HG03457 (cell line): ENCODE measurements at regions not wholly inside any gene's neighbourhood (a gene's known extent, or its start where the extent isn't known, plus 50 kb on each side); places are given as distances from the start of the nearest gene placed in this dataset.
"Not testable (repeated sequence)": the region's sequence is repeated elsewhere in the genome, so short reads cannot be mapped to it uniquely, and the experiment has no call there.

Experiments
- ATAC-seq: cut with Tn5 transposase; IDR thresholded peaks from one replicate; pipeline ENCODE4 v1.9.1; 2021; ENCODE audit warnings: moderate number of reproducible peaks; ENCODE audit not compliant: unreplicated experiment

DNA sequence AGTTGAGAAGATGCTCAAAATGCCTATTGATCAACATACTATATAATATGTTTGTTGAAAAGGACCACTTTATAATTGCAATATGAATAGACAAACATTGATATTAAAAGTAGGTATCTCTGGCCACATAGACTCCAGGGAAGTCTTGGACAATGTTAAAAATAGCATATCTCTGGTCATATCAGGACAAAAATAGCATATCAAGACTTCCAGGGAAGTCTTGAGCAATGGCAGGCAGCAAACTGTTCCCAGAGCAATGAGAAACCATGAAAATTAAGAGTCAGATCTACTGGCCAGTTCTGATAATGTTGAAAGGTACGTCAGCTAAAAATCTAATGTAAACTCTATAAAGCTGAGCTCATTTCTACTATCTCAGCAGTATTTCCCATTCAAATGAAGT is 1130.3 kb upstream of the CITED2 start:
- ATAC-seq = no peak

GRCh38 chr6:140500849-140501248 is 1126.4 kb upstream of the CITED2 start:
- no peak for ATAC-seq

GRCh38 chr6:140499607-140500006 is 1125.2 kb upstream of the CITED2 start:
- no peak for ATAC-seq

GRCh38 chr6:140494321-140495108 is 1120.1 kb upstream of the CITED2 start:
- ATAC-seq = no peak

GRCh38 chr6:140493470-140493869 is 1119.0 kb upstream of the CITED2 start:
- ATAC-seq = not testable (repeated sequence)

DNA sequence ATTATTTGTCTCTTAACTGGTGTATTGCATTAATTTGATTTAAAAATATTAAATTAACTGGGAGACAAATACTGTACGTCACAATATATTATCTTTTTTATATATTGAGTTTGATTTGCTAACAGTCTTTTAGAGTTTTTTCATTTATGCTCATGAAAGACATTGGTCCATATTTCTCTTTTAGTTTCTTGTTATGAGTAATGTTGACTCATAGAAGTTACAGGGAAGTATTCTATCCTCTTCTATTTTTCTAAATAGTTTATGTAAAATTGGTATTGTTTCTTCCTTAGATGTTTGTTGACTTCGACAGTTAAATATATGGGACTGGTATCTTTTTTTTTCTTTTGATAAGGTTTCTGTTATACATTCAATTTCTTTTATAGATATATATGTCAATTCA is 1115.6 kb upstream of the CITED2 start:
- ATAC-seq = no peak

DNA sequence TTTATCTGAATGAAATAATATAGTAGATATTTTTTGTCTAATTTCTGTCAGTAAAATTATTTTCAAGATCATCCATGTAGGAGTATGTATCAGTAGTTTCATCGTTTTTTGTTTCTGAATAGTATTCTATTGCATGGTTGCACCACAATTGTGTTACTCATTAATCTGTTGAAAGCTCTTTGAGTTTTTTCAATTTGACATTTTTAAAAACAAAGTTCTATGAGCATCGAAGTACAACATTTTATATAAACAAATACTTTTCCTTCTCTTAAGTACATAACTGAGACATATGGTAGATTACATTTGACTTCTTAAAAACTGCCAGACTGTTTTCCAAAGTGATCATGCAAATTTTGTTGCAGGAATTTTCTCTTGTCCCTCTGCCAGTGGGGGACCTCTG is 1113.1 kb upstream of the CITED2 start:
- ATAC-seq = no peak

DNA sequence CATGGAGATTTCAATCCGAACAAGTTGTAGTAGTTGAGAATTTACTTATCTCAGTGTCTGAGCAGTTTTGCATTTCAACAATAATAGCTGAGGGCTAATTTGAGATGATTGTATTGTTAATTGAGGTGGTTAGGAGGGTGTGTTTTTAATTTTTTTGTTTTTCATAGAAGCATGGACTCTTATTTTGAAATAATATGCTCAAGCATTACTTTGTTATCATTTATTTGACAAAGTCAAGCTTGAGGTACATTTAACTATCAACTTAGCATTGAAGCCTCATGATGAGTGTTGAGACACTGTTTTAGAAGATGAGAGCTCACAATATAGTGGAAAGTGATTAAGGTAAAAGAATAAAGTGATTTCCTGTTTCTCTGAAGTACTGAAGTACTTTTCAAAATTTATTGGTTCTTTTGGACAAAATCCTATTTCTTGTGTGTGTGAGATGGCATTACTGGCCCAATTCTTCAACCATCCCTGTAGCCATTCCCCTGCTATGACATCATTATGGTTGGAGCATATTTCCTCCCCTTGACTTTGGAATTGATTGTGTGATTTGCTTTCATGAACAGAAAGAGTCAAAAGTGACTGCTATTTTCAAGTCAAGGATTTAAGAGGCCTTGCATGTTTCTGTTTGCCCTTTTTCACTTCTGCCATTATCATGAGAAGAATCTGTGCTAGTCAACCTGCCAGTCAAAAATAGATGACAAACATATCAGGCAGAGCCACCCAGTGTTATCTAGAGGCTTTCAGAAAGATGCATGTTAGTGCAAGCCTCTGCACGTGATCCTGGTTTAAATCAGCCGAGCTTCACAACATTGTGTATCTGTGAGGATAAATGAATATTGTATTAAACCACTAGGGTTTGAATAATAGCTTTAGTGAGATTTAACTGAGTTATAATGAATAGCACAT is 1112.3 kb upstream of the CITED2 start:
- ATAC-seq = no peak

DNA sequence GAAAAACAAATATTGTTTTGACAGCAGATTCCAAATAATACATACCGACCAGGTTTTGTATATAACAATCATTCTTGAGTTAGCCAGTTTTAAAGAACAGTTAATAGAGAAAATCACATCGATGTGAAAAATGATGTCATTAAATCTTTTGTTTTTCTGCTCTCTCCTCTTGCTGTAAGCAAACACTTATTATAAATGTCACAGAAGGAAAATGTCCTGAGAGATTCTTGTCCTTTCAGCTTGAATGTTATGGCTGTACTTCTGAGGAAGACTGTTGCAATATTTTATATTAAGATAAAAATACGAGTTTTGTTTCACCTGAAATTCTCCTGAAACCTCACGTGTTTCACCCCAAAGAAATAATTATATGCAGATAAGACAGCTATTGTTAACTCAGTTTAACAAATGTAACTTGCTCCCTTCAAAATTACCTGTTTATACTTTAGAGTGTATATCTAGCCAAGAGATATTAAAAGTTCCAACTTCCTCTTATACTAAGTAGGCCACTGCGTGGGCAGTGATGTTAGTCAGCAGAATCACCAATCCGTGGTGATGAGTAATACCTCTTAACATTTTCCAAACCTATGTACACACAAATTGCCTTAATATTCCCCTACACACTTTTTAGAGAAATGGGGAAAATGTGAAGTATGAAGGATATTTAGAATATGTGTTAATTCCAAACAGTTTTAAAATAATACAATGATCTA is 1111.4 kb upstream of the CITED2 start:
- no peak for ATAC-seq

DNA sequence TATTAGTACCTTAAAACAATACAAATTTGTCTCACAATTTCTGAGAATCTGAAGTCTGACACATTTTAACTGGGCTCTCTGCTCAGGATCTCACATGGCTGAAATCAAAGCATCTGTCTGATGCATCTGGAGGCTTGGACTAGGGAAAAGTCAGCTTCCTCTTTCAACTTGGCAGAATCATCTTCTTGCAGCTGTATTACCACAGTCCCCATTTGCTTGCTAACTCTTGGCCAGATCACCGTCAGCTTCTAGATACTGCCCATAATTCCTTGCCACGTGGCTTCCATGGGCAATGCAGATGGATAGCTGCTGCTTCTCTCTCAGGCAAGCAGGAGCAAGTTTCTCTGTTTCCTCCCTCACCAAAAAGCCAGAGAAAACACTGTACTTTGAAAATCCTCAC is 1106.4 kb upstream of the CITED2 start:
- no peak for ATAC-seq

DNA sequence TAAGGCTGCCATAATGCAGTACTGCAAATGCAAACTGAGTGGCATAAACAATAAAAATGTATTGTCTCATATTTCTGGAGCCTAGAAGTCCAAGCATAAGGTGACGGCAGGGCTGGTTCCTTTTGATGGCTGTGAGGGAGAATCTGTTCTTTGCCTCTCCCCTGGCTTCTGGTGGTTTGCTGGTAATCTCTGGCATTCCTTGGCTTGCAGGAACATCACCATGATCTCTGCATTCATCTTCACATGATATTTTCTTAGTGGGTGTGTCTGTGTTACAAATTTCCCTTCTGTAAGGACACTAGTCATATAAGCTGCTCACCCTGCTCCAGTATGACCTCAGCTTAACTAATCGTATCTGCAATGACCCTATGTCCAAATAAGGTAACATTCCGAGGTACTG is 1104.2 kb upstream of the CITED2 start:
- no peak for ATAC-seq

- ATAC-seq = no peak
Measured at GRCh38 chr6:140475086-140475485, 1100.6 kb upstream of the CITED2 start.

GRCh38 chr6:140464720-140465119 is 1090.3 kb upstream of the CITED2 start:
- ATAC-seq = no peak

GRCh38 chr6:140463312-140463710 is 1088.9 kb upstream of the CITED2 start:
- no peak for ATAC-seq

GRCh38 chr6:140462453-140463311 is 1088.2 kb upstream of the CITED2 start:
- no peak for ATAC-seq

GRCh38 chr6:140462076-140462452 is 1087.6 kb upstream of the CITED2 start:
- ATAC-seq = no peak

GRCh38 chr6:140460267-140460666 is 1085.8 kb upstream of the CITED2 start:
- ATAC-seq = no peak

DNA sequence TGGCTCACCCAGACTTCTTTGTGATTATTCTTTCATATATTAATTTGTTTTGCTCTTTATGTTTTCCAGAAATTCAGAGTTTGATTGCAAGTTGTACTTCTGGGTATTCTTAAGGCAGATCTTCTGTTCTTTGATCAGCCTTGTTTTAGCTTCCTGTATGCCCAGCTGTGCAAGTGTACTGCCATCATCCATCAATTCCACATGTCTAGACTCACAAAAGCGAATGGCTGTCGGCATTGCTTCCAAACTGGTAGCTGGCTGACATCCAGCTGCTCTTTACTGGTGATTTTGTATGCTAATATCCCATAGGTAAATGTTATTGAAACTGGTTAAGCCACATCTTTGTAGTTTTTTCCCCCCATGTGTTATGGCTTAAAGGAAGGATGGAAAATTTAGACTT is 1084.8 kb upstream of the CITED2 start:
- ATAC-seq = no peak

DNA sequence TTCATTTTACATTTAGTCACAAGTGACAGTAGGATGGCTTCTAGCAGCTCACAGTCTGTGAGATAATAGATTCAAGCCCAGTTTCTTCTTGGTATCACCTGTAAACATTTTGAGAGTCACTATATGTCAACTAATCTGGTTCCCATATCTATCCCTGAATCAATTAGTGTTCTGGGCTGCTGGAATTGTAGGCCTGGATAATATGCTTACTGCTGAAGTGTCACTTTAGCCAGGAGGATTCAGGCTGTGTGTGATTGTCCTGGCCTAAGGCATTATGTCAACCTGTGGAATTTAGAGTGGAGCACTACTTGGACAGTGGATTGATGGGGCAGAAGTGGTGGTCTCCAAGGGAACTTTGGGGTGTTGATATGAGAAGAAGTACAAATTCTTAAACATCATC is 1071.8 kb upstream of the CITED2 start:
- no peak for ATAC-seq

DNA sequence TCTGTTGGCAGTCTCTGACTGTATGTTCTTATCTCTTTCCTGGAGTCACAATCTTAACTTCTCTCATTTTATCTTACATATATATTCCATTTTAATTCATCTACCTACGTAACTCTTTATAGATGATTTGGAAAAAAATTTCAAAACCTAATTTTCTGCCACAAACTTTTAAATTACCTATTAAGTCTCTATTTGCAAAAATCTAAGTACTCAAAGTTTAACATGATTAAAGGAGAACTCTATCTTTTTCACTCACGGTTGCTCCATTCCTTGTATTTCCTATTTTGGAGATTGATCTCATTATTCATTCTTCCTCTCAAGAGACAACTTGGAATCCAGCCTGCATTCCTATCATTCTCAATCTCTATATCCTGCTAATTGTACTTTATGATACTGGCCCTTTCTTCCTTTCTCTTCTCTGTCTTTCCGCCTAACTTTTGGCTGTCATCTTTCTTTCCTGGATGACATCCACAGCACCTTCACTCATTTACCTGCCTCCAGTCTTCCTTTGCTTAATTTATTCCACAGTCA is 1071.1 kb upstream of the CITED2 start:
- no peak for ATAC-seq
